Aorta (tissue), 5 donors: ENCODE measurements at regions not wholly inside any gene's neighbourhood (a gene's known extent, or its start where the extent isn't known, plus 50 kb on each side); places are given as distances from the start of the nearest gene placed in this dataset.
"Not testable (repeated sequence)": the region's sequence is repeated elsewhere in the genome, so short reads cannot be mapped to it uniquely, and the experiment has no call there.

Experiments
- ATAC-seq: fragments of 200-7000 bp; cut with Tn5 transposase; one replicate; pipeline ENCODE4 v1.9.1; 2022; ENCODE audit warnings: moderate library complexity; ENCODE audit not compliant: low FRiP score
- DNase-seq, 2 donors: peaks; one replicate each; pipeline ENCODE4 v3.0.0-alpha.2; 2020
- H3K27ac ChIP-seq, 2 donors: one replicate each; pipeline ENCODE4 v1.5.1; 2013; ENCODE audit warnings: low read length in 2 of 2, mild to moderate bottlenecking in 2 of 2, moderate library complexity in 2 of 2, control low read depth in 1 of 2, inconsistent platforms in 1 of 2, low read depth in 1 of 2
- H3K27me3 ChIP-seq, 2 donors: one replicate each; pipeline ENCODE4 v1.6.1; 2013; ENCODE audit warnings: control low read depth in 1 of 2, low read length in 1 of 2, mild to moderate bottlenecking in 1 of 2, moderate library complexity in 1 of 2; ENCODE audit not compliant: insufficient read depth in 2 of 2, control insufficient read depth in 1 of 2
- H3K36me3 ChIP-seq, 2 donors: one replicate each; pipeline ENCODE4 v1.6.1; 2013; ENCODE audit warnings: control low read depth in 1 of 2, low read length in 1 of 2, mild to moderate bottlenecking in 1 of 2; ENCODE audit not compliant: insufficient read depth in 2 of 2, control insufficient read depth in 1 of 2
- H3K4me1 ChIP-seq, 2 donors: one replicate each; pipeline ENCODE4 v1.6.1; 2013; ENCODE audit warnings: low read length in 2 of 2, control low read depth in 1 of 2, mild to moderate bottlenecking in 1 of 2, moderate library complexity in 1 of 2; ENCODE audit not compliant: insufficient read depth in 2 of 2, control insufficient read depth in 1 of 2
- H3K4me3 ChIP-seq, 2 donors: one replicate each; pipeline ENCODE4 v1.5.1; 2013; ENCODE audit warnings: low read length in 2 of 2, control low read depth in 1 of 2, mild to moderate bottlenecking in 1 of 2
- H3K9me3 ChIP-seq: one replicate; pipeline ENCODE4 v1.6.1; 2013; ENCODE audit warnings: mild to moderate bottlenecking, low read length; ENCODE audit not compliant: control insufficient read depth
- WGBS, 2 donors: extraction: QIAGEN DNeasy Blood & Tissue Kit; methylation state at CpG; one replicate each; pipeline ENCODE4 v1.1.7; 2013; 5-methylcytosine and 5-hydroxymethylcytosine counted together
- intact Hi-C, 2 donors: fragments of 100-400 bp; cut with DNase I; formaldehyde crosslinking; loops; one replicate each; pipeline versions ENCODE4 v1.14.2 to v1.15.0; 2022
- donor health status: healthy with polysubstance abuse.
- donor health status: Bipolar disorder and iron deficiency.
- donor health status: DM: no; HTN: no; CAD: no.
- donor health status: DM: no; HTN: no; CAD: no.
- donor health status: DM: yes; HTN: yes; CAD: no.

DNA sequence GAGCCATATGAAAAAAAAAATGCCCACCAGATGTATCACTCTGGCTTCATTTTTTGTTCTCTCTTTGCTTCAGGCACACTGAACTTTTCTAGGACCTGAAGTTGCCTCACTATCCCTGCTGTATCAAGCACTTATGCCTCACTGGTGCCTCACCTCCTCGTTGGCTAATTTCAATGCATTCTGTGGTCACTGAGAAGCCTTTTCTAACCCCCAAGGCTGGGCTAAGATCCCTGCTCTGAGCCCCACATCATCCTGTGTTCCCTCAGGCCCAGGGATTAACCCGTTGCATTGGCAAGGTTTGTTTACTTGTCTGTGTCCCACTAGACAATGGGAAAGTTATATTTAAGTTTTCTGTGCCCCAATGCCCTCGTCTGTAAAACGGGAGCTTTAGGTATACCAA, 362.7 kb downstream of the OSTF1 start:
- no peaks in the 10 kb centered on the region for H3K9me3 ChIP-seq
- H3K27ac ChIP-seq = no peak overlapping the region
- intact Hi-C loops = loop anchor here in 1 of 2 donors (5.0 kb wide), 2 partner anchors 81 to 184 kb away; no protein-coding TSS in a partner anchor
- ATAC-seq (no peak), DNase-seq (no peak)
- peaks cover 3 to 5% of the 10 kb centered on the region in 2 donors for H3K4me1 ChIP-seq
- 21 to 25% methylated on average over 4 of the region's 4 CpGs for WGBS, 2 donors
- no peaks in the 10 kb centered on the region for H3K36me3 ChIP-seq
- H3K4me3 ChIP-seq = no peak overlapping the region
- H3K27me3 ChIP-seq = no peaks in the 10 kb centered on the region

DNA sequence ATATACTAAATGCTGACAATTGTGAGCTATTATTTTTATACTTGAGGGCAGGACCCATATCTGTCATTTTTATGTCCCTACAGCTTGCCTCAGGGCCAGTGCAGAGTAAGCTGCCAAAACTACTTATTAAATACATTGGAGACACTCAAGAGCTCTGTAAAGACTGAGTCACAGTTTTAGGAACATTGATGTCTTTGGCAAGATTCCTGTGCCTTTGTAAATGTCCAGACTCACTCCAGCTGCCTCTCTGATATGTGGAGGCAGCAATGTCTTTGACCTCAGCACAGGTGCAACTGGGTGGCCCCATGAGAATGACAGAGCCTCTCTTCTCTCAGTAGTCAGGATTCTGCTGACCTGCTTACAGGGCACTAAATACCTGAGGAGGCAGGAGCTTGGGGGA, 363.2 kb downstream of the OSTF1 start:
- DNase-seq = no peak
- Histone ChIP-seq H3K27ac (no peak overlapping the region), H3K27me3 (no peaks in the 10 kb centered on the region), H3K36me3 (no peaks in the 10 kb centered on the region), H3K4me3 (no peak overlapping the region), H3K4me1 (peaks cover 3 to 5% of the 10 kb centered on the region in 2 donors), H3K9me3 (no peaks in the 10 kb centered on the region)
- ATAC-seq = peak; percentile 69
- intact Hi-C loops = loop anchor here in 1 of 2 donors (5.0 kb wide), 2 partner anchors 81 to 184 kb away; no protein-coding TSS in a partner anchor

DNA sequence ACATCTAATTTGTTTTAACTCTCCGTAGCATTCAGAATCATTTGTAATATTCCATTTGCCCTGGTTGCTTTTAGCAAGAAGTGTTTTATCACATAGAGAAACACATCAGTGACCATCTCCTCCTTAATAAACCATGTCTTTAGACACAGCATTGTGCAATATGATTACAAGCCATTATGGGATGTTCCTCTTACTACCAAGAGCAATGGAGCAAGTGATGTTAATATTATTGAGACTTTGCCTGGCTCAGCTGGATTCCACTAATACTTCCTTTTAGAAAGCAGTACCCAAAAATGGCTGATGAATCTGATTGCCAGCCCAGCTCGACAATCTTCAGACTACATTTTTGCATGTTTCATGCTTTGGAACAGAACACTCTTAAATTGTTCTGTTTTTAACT, 364.2 kb downstream of the OSTF1 start:
- 48 to 49% methylated on average over 2 of the region's 2 CpGs for WGBS, 2 donors
- H3K36me3 ChIP-seq = no peaks in the 10 kb centered on the region
- peak; percentile 62 for ATAC-seq
- no peak overlapping the region for H3K27ac ChIP-seq
- no peak for DNase-seq
- H3K4me3 ChIP-seq = no peak overlapping the region
- H3K9me3 ChIP-seq = no peaks in the 10 kb centered on the region
- H3K27me3 ChIP-seq = no peaks in the 10 kb centered on the region
- intact Hi-C loops = loop anchor here in 1 of 2 donors (5.0 kb wide), 2 partner anchors 80 to 185 kb away; no protein-coding TSS in a partner anchor
- peaks cover 3 to 5% of the 10 kb centered on the region in 2 donors for H3K4me1 ChIP-seq

DNA sequence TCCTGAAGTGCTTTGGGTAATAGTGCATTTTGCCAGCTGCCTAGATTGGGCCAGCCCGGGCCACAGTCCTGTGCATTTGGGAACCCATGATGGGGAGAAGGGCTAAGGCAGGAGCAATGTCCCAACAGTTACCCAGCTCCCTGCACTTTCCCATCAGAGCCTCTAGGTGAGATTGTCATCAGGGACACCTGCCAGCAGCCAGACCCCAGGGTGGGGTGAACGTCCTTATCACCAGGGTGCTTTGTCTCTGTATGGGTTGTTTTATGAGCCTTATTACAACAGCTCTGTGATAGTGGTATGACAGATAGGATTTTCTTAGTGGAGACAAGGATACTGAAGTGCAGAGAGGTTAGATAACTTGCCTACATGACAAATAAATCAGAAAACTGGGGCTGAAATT, 365.7 kb downstream of the OSTF1 start:
- Histone ChIP-seq H3K36me3 (no peaks in the 10 kb centered on the region), H3K4me3 (no peak overlapping the region), H3K27ac (no peak overlapping the region), H3K9me3 (no peaks in the 10 kb centered on the region), H3K27me3 (no peaks in the 10 kb centered on the region), H3K4me1 (peaks cover 3 to 5% of the 10 kb centered on the region in 2 donors)
- no peak for ATAC-seq
- intact Hi-C loops = loop anchor here in 1 of 2 donors (5.0 kb wide), 2 partner anchors 78 to 187 kb away; no protein-coding TSS in a partner anchor
- WGBS, 2 donors = 92 to 97% methylated on average over 2 of the region's 2 CpGs
- no peak for DNase-seq

DNA sequence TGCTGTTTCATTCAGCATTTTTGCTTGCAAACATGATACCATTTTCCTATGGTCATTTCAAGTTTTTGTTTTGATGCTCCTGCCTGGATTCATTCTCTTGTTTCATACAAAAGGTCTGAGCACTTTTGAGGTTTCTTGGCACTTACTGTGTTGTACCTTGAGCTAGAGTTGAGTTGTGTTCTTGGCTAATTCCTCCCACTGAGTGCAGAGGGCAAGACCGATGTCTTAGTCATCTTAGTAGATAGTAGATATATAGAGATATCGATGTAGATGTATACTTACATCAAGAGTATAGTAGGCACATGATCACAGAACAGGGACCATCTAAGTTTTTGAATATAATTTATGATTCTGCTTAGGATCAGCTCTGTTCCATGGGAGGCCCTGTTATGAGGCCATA, 366.6 kb downstream of the OSTF1 start:
- H3K27ac ChIP-seq = no peak overlapping the region
- no peak for ATAC-seq
- DNase-seq = no peak
- no peak overlapping the region for H3K4me3 ChIP-seq
- H3K27me3 ChIP-seq = no peaks in the 10 kb centered on the region
- WGBS, 2 donors = 98% methylated on average over 2 of the region's 2 CpGs
- H3K9me3 ChIP-seq = no peaks in the 10 kb centered on the region
- intact Hi-C loops = loop anchor here in 1 of 2 donors (5.0 kb wide), 2 partner anchors 77 to 188 kb away; no protein-coding TSS in a partner anchor
- no peaks in the 10 kb centered on the region for H3K36me3 ChIP-seq
- H3K4me1 ChIP-seq = peaks cover 3 to 5% of the 10 kb centered on the region in 2 donors

DNA sequence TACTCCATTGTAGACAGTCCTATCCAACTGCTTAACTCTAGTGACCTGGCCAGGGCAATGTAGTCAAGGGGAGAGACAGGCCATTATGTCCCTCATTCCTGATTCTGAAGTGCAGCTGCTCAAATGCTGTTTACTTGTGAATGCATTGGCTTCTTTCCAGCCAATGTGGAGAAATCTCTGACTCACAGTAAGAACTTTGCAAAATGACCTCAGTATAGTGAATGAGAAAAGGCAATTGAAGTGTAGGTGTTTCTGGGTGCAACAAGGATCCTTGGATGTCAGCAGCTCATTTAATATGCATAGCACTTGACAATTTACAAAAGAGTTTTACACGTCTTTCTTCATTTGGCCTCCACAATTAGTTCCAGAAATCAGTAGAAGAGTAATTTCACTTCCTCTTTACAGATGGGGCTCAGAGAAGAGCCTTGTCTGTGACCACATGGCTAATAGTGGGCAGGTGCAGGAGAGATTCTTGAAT, 367.2 kb downstream of the OSTF1 start:
- DNase-seq (no peak), ATAC-seq (no peak)
- intact Hi-C loops = no loop called here
- no peak overlapping the region for H3K4me3 ChIP-seq
- 67 to 68% methylated on average over 1 of the region's 1 CpG for WGBS, 2 donors
- H3K9me3 ChIP-seq = no peaks in the 10 kb centered on the region
- peaks cover 3 to 5% of the 10 kb centered on the region in 2 donors for H3K4me1 ChIP-seq
- no peaks in the 10 kb centered on the region for H3K36me3 ChIP-seq
- H3K27ac ChIP-seq = no peak overlapping the region
- H3K27me3 ChIP-seq = no peaks in the 10 kb centered on the region

DNA sequence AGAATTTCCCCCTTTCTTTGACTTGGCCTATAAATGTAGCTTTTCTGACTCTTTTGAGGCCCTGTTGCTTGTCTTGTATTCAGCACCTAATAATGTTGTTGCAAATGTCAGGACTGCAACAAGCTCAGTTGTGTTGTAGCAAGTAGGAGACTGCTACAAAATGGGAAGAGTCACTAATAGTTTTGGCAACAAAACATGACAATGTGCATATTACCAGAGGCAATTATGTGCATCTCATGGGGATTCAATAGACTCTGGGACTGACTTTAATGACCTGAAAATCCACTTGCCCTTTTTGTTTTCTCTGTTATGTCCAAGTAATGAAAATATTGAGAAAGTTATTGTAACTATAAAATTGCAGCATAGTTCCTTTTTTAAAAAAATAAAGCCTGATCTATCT, 368.4 kb downstream of the OSTF1 start:
- H3K27ac ChIP-seq = no peak overlapping the region
- DNase-seq (no peak), ATAC-seq (no peak)
- H3K36me3 ChIP-seq = no peaks in the 10 kb centered on the region
- no peaks in the 10 kb centered on the region for H3K27me3 ChIP-seq
- H3K4me1 ChIP-seq = peaks cover 0 to 5% of the 10 kb centered on the region in 2 donors
- no peaks in the 10 kb centered on the region for H3K9me3 ChIP-seq
- intact Hi-C loops = no loop called here
- H3K4me3 ChIP-seq = no peak overlapping the region

DNA sequence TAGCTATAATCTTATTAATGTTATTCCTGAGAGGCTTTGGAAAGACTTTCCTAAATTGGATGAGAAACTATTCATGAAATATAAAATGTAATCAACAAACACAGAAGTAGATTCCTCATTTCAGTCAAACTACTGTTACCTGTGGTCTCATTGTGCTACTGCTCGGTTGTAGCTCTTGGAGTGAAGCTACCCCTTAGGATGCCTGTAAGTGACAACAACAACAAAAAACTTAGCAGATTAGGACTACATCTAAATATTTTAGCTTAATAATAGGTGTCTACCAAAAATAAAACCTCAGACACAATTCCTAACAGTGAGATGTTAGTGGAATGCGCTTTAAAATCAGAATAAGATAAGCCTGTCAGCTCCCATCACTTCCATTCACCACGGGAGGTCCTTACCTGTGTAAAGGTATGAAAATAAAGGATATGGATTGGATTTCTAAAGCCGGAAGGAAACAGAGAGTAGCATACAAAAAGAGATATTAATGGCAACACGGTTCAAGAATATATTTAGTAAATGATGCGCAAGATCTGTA, 369.2 kb downstream of the OSTF1 start:
- WGBS, 2 donors = 92% methylated on average over 6 of the region's 6 CpGs
- intact Hi-C loops = no loop called here
- H3K27me3 ChIP-seq = no peaks in the 10 kb centered on the region
- no peak for ATAC-seq
- no peak overlapping the region for H3K4me3 ChIP-seq
- no peak overlapping the region for H3K27ac ChIP-seq
- no peak for DNase-seq
- H3K4me1 ChIP-seq = peaks cover 0 to 3% of the 10 kb centered on the region in 2 donors
- H3K9me3 ChIP-seq = no peaks in the 10 kb centered on the region
- H3K36me3 ChIP-seq = no peaks in the 10 kb centered on the region

DNA sequence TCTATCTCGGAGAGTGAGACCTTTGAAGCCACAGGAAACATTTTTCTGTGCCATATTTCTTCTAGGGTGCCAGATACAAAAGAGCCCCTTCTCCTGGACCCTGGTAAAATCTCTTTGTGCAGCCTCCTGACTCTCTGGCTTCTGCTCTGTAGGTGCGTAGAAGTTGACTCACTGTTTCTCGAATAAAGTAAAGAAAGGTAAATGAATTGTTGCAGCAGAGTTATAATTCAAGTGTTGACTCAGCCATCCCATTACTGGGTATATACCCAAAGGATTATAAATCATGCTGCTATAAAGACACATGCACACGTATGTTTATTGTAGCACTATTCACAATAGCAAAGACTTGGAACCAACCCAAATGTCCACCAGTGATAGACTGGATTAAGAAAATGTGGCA, 371.0 kb downstream of the OSTF1 start:
- H3K36me3 ChIP-seq, H3K27ac ChIP-seq, DNase-seq, H3K4me1 ChIP-seq, H3K9me3 ChIP-seq, H3K4me3 ChIP-seq, H3K27me3 ChIP-seq, intact Hi-C loops, ATAC-seq: not testable (repeated sequence)
- WGBS, 2 donors = 68 to 86% methylated on average over 4 of the region's 4 CpGs
